ENCODE measurements at regions not wholly inside any gene's neighbourhood (a gene's known extent, or its start where the extent isn't known, plus 50 kb on each side); places are given as distances from the start of the nearest gene placed in this dataset.

GRCh38 chr1:10904396-10905358 lies 107.8 kb upstream of the TARDBP start:
- BruUV-seq (replicated peaks), result no TSS peak
- Histone ChIP-seq H2AFZ (ENCODE audit: low read depth, low read length) (no peak overlapping the region), H3K36me3 (ENCODE audit: control insufficient read depth in 2 of 2, extremely low read depth in 1 of 2, insufficient read depth in 2 of 2, low read length in 2 of 2) (no peaks in the 10 kb centered on the region), H3K9ac (replicated peaks; ENCODE audit: extremely low read depth, insufficient read depth, low read length) (no peak overlapping the region), H3K4me1 (ENCODE audit: control insufficient read depth, extremely low read depth, insufficient read depth, low read length) (no peaks in the 10 kb centered on the region), H4K20me1 (replicated peaks; ENCODE audit: control insufficient read depth, extremely low read depth, insufficient read depth, low read length) (no peaks in the 10 kb centered on the region), H3K79me2 (ENCODE audit: control insufficient read depth, insufficient read depth, low read length) (no peaks in the 10 kb centered on the region), H3K9me3 (replicated peaks; ENCODE audit: control insufficient read depth, insufficient read depth, low read length) (no peaks in the 10 kb centered on the region), H3K9me1 (replicated peaks; ENCODE audit: control insufficient read depth, extremely low read depth, insufficient read depth, low read length) (no peaks in the 10 kb centered on the region), H3K4me3 (replicated peaks in 1 of 3; ENCODE audit: insufficient read depth in 1 of 3, low read depth in 1 of 3, low read length in 3 of 3) (no peak overlapping the region), H3K4me2 (ENCODE audit: insufficient read depth, low read length) (no peak overlapping the region), H3K27ac (ENCODE audit: insufficient read depth, low read depth, low read length) (no peak overlapping the region), H3K27me3 (ENCODE audit: control insufficient read depth in 2 of 2, insufficient read depth in 2 of 2, low read length in 2 of 2) (peaks cover 0 to 2% of the 10 kb centered on the region in 2 experiments)
- no peak for FAIRE-seq
- dilution Hi-C loops (cut with MboI; ENCODE audit: extremely low pct_ligation_motif_present, low sequenced_read_pairs) (no loop called here), intact Hi-C loops (cut with micrococcal nuclease) (no loop called here)
- TF ChIP-seq, protein P1, sequence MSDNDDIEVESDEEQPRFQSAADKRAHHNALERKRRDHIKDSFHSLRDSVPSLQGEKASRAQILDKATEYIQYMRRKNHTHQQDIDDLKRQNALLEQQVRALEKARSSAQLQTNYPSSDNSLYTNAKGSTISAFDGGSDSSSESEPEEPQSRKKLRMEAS (IDR thresholded peaks at IDR 0.05; ENCODE audit: insufficient read depth, insufficient read length), result no peak
- no peak for TF ChIP-seq POLR2A (IDR thresholded peaks at IDR 0.05; ENCODE audit: low read depth, low read length)
- no peak for TF ChIP-seq FOS (IDR thresholded peaks at IDR 0.05; ENCODE audit: borderline replicate concordance, insufficient read depth, low read length)
- TF ChIP-seq POLR2AphosphoS5 (IDR thresholded peaks at IDR 0.05; ENCODE audit: insufficient read depth, low read depth, low read length), result no peak
- TF ChIP-seq EZH2 (IDR thresholded peaks at IDR 0.05; ENCODE audit: borderline replicate concordance, low read depth, low read length, severe bottlenecking), result no peak
- TF ChIP-seq CTCF (IDR thresholded peaks at IDR 0.05; ENCODE audit: extremely low read depth in 1 of 2, insufficient read depth in 1 of 2, low read depth in 1 of 2, low read length in 2 of 2), result no peak
- TF ChIP-seq JUN (IDR thresholded peaks at IDR 0.05; ENCODE audit: borderline replicate concordance, insufficient read depth, insufficient read length, low read depth), result no peak
- no peak for TF ChIP-seq MYC (IDR thresholded peaks at IDR 0.05; ENCODE audit: low read depth, low read length)
- no peak for TF ChIP-seq GATA2 (IDR thresholded peaks at IDR 0.05; ENCODE audit: insufficient read depth, insufficient read length, low read depth, low read length)
- DNase-seq (ENCODE audit: low read depth, low spot score), result no peak
- CTCF ChIA-PET, result no interaction called here
- POLR2A ChIA-PET, result no interaction called here
